ENCODE measurements at regions not wholly inside any gene's neighbourhood (a gene's known extent, or its start where the extent isn't known, plus 50 kb on each side); places are given as distances from the start of the nearest gene placed in this dataset.

GRCh38 chr13:104757712-104758111, 1691.5 kb upstream of the SLC10A2 start:
- Histone ChIP-seq H3K4me1 (ENCODE audit: insufficient read depth) (no peaks in the 10 kb centered on the region), H3K4me2 (no peak overlapping the region), H3K9me3 (ENCODE audit: low read depth) (no peaks in the 10 kb centered on the region), H2AFZ (no peak overlapping the region), H3K27ac (no peak overlapping the region), H3K4me3 (no peak overlapping the region), H3K27me3 (no peaks in the 10 kb centered on the region), H3K36me3 (replicated peaks; ENCODE audit: insufficient read depth, low read depth) (no peaks in the 10 kb centered on the region), H3K9me2 (replicated peaks; ENCODE audit: insufficient read depth) (no peaks in the 10 kb centered on the region), H4K20me1 (ENCODE audit: insufficient read depth, poor library complexity, severe bottlenecking) (no peaks in the 10 kb centered on the region), H3K79me2 (no peaks in the 10 kb centered on the region)
- TF ChIP-seq EZH2 (IDR thresholded peaks at IDR 0.05; ENCODE audit: borderline replicate concordance) (no peak), EZH2phosphoT487 (IDR thresholded peaks at IDR 0.05; ENCODE audit: low read depth, severe bottlenecking, unreplicated experiment) (no peak), CTCF (IDR thresholded peaks at IDR 0.05; ENCODE audit: poor library complexity) (no peak)
- no peak for DNase-seq (ENCODE audit: low spot score)
- WGBS (ENCODE audit: low lambda C conversion rate, missing lambda C conversion rate), result 76% methylated on average over 3 of the region's 3 CpGs

- peak; percentile 54 for DNase-seq (ENCODE audit: low spot score)
- Histone ChIP-seq H3K9me2 (replicated peaks; ENCODE audit: insufficient read depth) (no peaks in the 10 kb centered on the region), H3K4me1 (ENCODE audit: insufficient read depth) (no peaks in the 10 kb centered on the region), H3K4me2 (no peak overlapping the region), H3K36me3 (replicated peaks; ENCODE audit: insufficient read depth, low read depth) (no peaks in the 10 kb centered on the region), H3K27ac (no peak overlapping the region), H3K9me3 (ENCODE audit: low read depth) (no peaks in the 10 kb centered on the region), H3K4me3 (no peak overlapping the region), H3K79me2 (no peaks in the 10 kb centered on the region), H2AFZ (no peak overlapping the region), H3K27me3 (no peaks in the 10 kb centered on the region), H4K20me1 (ENCODE audit: insufficient read depth, poor library complexity, severe bottlenecking) (no peaks in the 10 kb centered on the region)
- WGBS (ENCODE audit: low lambda C conversion rate, missing lambda C conversion rate), result 64% methylated on average over 2 of the region's 2 CpGs
- no peak for TF ChIP-seq EZH2phosphoT487 (IDR thresholded peaks at IDR 0.05; ENCODE audit: low read depth, severe bottlenecking, unreplicated experiment)
- TF ChIP-seq CTCF (IDR thresholded peaks at IDR 0.05; ENCODE audit: poor library complexity), result no peak
- TF ChIP-seq EZH2 (IDR thresholded peaks at IDR 0.05; ENCODE audit: borderline replicate concordance), result no peak
These were observed 1684.2 kb upstream of the SLC10A2 start for GRCh38 chr13:104750377-104750776.

GRCh38 chr13:104740641-104741222, 1674.5 kb upstream of the SLC10A2 start:
- H3K36me3 ChIP-seq (replicated peaks; ENCODE audit: insufficient read depth, low read depth), result no peaks in the 10 kb centered on the region
- H2AFZ ChIP-seq, result no peak overlapping the region

More at GRCh38 chr13:104740641-104741222, 1674.5 kb upstream of the SLC10A2 start:
- Histone ChIP-seq H4K20me1 (ENCODE audit: insufficient read depth, poor library complexity, severe bottlenecking) (no peaks in the 10 kb centered on the region), H3K4me3 (no peak overlapping the region), H3K9me3 (ENCODE audit: low read depth) (no peaks in the 10 kb centered on the region), H3K27ac (no peak overlapping the region), H3K27me3 (no peaks in the 10 kb centered on the region), H3K79me2 (no peaks in the 10 kb centered on the region), H3K4me1 (ENCODE audit: insufficient read depth) (no peaks in the 10 kb centered on the region), H3K9me2 (replicated peaks; ENCODE audit: insufficient read depth) (no peaks in the 10 kb centered on the region), H3K4me2 (no peak overlapping the region)
- DNase-seq (ENCODE audit: low spot score), result no peak
- TF ChIP-seq CTCF (IDR thresholded peaks at IDR 0.05; ENCODE audit: poor library complexity) (no peak), EZH2 (IDR thresholded peaks at IDR 0.05; ENCODE audit: borderline replicate concordance) (no peak), EZH2phosphoT487 (IDR thresholded peaks at IDR 0.05; ENCODE audit: low read depth, severe bottlenecking, unreplicated experiment) (no peak)
- 91% methylated on average over 7 of the region's 7 CpGs for WGBS (ENCODE audit: low lambda C conversion rate, missing lambda C conversion rate)

Data from hepatocyte (in vitro differentiated cells).